H9 (cell line): ENCODE measurements at regions not wholly inside any gene's neighbourhood (a gene's known extent, or its start where the extent isn't known, plus 50 kb on each side); places are given as distances from the start of the nearest gene placed in this dataset.

Source experiments
- DNase-seq: peaks from one replicate; pipeline ENCODE4 v3.0.0-alpha.2; 2017
- H2AFZ ChIP-seq: one replicate; pipeline ENCODE4 v1.6.1; 2013; ENCODE audit warnings: mild to moderate bottlenecking, low read length, control low read depth, moderate library complexity
- H2AK5ac ChIP-seq: 2 replicates; pipeline ENCODE4 v1.6.1; 2013; ENCODE audit warnings: low read length, control low read depth, mixed read lengths; ENCODE audit not compliant: insufficient read length
- H2BK120ac ChIP-seq: one replicate; pipeline ENCODE4 v1.6.1; 2013; ENCODE audit warnings: low read depth, mild to moderate bottlenecking, low read length, control low read depth, inconsistent platforms; ENCODE audit not compliant: poor library complexity, severe bottlenecking
- H2BK12ac ChIP-seq: 2 replicates; pipeline ENCODE4 v1.6.1; 2013; ENCODE audit warnings: low read length, control low read depth, mixed read lengths, low read depth; ENCODE audit not compliant: insufficient read length
- H2BK15ac ChIP-seq: 2 replicates; pipeline ENCODE4 v1.6.1; 2013; ENCODE audit warnings: low read depth, low read length, control low read depth
- H2BK20ac ChIP-seq: one replicate; pipeline ENCODE4 v1.6.1; 2013; ENCODE audit warnings: low read depth, mild to moderate bottlenecking, low read length, control low read depth, inconsistent platforms; ENCODE audit not compliant: poor library complexity, severe bottlenecking
- H2BK5ac ChIP-seq: 2 replicates; pipeline ENCODE4 v1.6.1; 2013; ENCODE audit warnings: low read length, control low read depth, mixed read lengths; ENCODE audit not compliant: insufficient read length
- H3K14ac ChIP-seq: 2 replicates; pipeline ENCODE4 v1.6.1; 2013; ENCODE audit warnings: low read length, control low read depth; ENCODE audit not compliant: insufficient read depth
- H3K18ac ChIP-seq: 2 replicates; pipeline ENCODE4 v1.6.1; 2013; ENCODE audit warnings: low read depth, mild to moderate bottlenecking, mixed read lengths, low read length, control low read depth; ENCODE audit not compliant: insufficient read length
- H3K23ac ChIP-seq: 2 replicates; pipeline ENCODE4 v1.6.1; 2013; ENCODE audit warnings: low read length, control low read depth, mixed read lengths, low read depth; ENCODE audit not compliant: insufficient read length
- H3K23me2 ChIP-seq: 2 replicates; pipeline ENCODE4 v1.6.1; 2013; ENCODE audit warnings: low read depth, mild to moderate bottlenecking, mixed read lengths, low read length, control low read depth; ENCODE audit not compliant: insufficient read length, poor library complexity, severe bottlenecking
- H3K27ac ChIP-seq: 2 replicates; pipeline ENCODE4 v1.5.1; 2013; ENCODE audit warnings: low read length, control low read depth, mixed read lengths, low read depth; ENCODE audit not compliant: insufficient read length
- H3K27me3 ChIP-seq: 2 replicates; pipeline ENCODE4 v1.6.1; 2013; ENCODE audit warnings: low read length, control low read depth, inconsistent platforms; ENCODE audit not compliant: insufficient read depth
- H3K4ac ChIP-seq: 2 replicates; pipeline ENCODE4 v1.6.1; 2013; ENCODE audit warnings: low read depth, mild to moderate bottlenecking, control low read depth, inconsistent platforms, low read length, moderate library complexity
- H3K4me1 ChIP-seq: 2 replicates; pipeline ENCODE4 v1.6.1; 2013; ENCODE audit warnings: low read length, control low read depth, inconsistent platforms; ENCODE audit not compliant: insufficient read depth
- H3K4me2 ChIP-seq: 2 replicates; pipeline ENCODE4 v1.6.1; 2013; ENCODE audit warnings: low read length, control low read depth, mixed read lengths; ENCODE audit not compliant: insufficient read length, insufficient read depth
- H3K56ac ChIP-seq: 2 replicates; pipeline ENCODE4 v1.6.1; 2013; ENCODE audit warnings: low read depth, mild to moderate bottlenecking, mixed read lengths, low read length, control low read depth; ENCODE audit not compliant: insufficient read length
- H3K79me1 ChIP-seq: 2 replicates; pipeline ENCODE4 v1.6.1; 2013; ENCODE audit warnings: low read depth, mild to moderate bottlenecking, moderate library complexity, low read length, control low read depth, inconsistent platforms; ENCODE audit not compliant: insufficient read depth, poor library complexity, severe bottlenecking
- H3K79me2 ChIP-seq: 2 replicates; pipeline ENCODE4 v1.6.1; 2013; ENCODE audit warnings: low read length, control low read depth, inconsistent platforms; ENCODE audit not compliant: insufficient read depth
- H3K9ac ChIP-seq: 2 replicates; pipeline ENCODE4 v1.6.1; 2013; ENCODE audit warnings: low read length, control low read depth, mixed read lengths; ENCODE audit not compliant: insufficient read length; ENCODE audit errors: extremely low read depth
- H3K9me3 ChIP-seq: one replicate; pipeline ENCODE4 v1.6.1; 2013; ENCODE audit warnings: low read depth, low read length, inconsistent platforms; ENCODE audit not compliant: control insufficient read depth
- H3T11ph ChIP-seq: one replicate; pipeline ENCODE4 v1.6.1; 2013; ENCODE audit warnings: mild to moderate bottlenecking, low read length, control low read depth, inconsistent platforms
- H4K20me1 ChIP-seq: one replicate; pipeline ENCODE4 v1.6.1; 2013; ENCODE audit not compliant: control insufficient read depth, insufficient read length, insufficient read depth
- H4K5ac ChIP-seq: 2 replicates; pipeline ENCODE4 v1.6.1; 2013; ENCODE audit warnings: low read depth, mild to moderate bottlenecking, mixed read lengths, low read length, control low read depth; ENCODE audit not compliant: insufficient read length
- H4K8ac ChIP-seq: replicated peaks from 2 replicates; pipeline ENCODE4 v1.6.1; 2013; ENCODE audit warnings: low read length, control low read depth, mixed read lengths, low read depth; ENCODE audit not compliant: insufficient read length
- H4K91ac ChIP-seq: 2 replicates; pipeline ENCODE4 v1.6.1; 2013; ENCODE audit warnings: low read depth, mild to moderate bottlenecking, moderate library complexity, mixed read lengths, low read length, control low read depth; ENCODE audit not compliant: insufficient read length
- H3K27ac Mint-ChIP-seq, 3 experiments: 2 replicates in 2 of 3; 3 replicates in 1 of 3; pipeline ENCODE4 v1.8.0; 2020 to 2021; ENCODE audit warnings: mixed read lengths in 3 of 3, mild to moderate bottlenecking in 1 of 3, moderate library complexity in 1 of 3
- H3K27me3 Mint-ChIP-seq: 2 replicates; pipeline ENCODE4 v1.8.0; 2021; ENCODE audit warnings: low read depth, mild to moderate bottlenecking, moderate library complexity, mixed read lengths
- H3K36me3 Mint-ChIP-seq, 3 experiments: 2 replicates in 2 of 3; 3 replicates in 1 of 3; pipeline ENCODE4 v1.8.0; 2020 to 2021; ENCODE audit warnings: low read depth in 3 of 3, mixed read lengths in 3 of 3; ENCODE audit not compliant: insufficient read depth in 1 of 3
- H3K4me1 Mint-ChIP-seq, 2 experiments: 2 replicates each; pipeline ENCODE4 v1.8.0; 2020; ENCODE audit warnings: mixed read lengths in 2 of 2
- H3K4me3 Mint-ChIP-seq, 2 experiments: 2 replicates in 1 of 2; 3 replicates in 1 of 2; pipeline ENCODE4 v1.8.0; 2020 to 2021; ENCODE audit warnings: mild to moderate bottlenecking in 2 of 2, mixed read lengths in 2 of 2, moderate library complexity in 1 of 2
- H3K9me3 Mint-ChIP-seq, 2 experiments: 2 replicates in 1 of 2; 3 replicates in 1 of 2; pipeline ENCODE4 v1.8.0; 2020; ENCODE audit warnings: mild to moderate bottlenecking in 2 of 2, mixed read lengths in 2 of 2, moderate library complexity in 1 of 2
- TF ChIP-seq, protein P1 (sequence below): fragments of 200-600 bp; sonication (generic); conservative IDR thresholded peaks from 3 replicates; pipeline ENCODE4 v1.8.0; 2021; ENCODE audit warnings: antibody characterized with exemption, mild to moderate bottlenecking

DNA sequence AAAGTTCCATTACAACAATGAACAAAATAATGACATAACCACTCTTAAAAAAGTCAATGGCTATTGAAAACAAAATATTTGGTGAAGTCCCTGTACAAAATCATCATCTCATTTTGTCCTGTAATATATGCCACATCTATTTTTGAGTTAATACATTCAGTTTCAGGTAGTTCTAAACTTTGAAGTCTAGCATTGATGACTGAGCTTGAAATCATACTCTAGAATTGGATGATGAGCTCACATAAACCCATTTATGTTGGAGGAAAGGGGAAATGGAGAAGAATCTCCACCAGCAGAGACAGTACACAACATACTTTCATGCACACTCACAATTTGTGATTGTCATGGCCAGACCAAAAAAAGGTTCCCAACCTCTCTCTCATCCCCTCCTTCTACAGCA is 371.1 kb upstream of the NR3C2 start:
- Mint-ChIP-seq H3K36me3 (0 out of 7 replicates have a peak, but pooled peaks cover 0 to 4% (median 0%) of the 10 kb centered on the region in 3 experiments), H3K4me1 (peaks cover 0 to 2% of the 10 kb centered on the region in 2 experiments; a peak in 1 of 4 replicates), H3K4me3 (no peak overlapping the region), H3K27me3 (no peaks in the 10 kb centered on the region), H3K9me3 (peaks cover 6 to 10% of the 10 kb centered on the region in 2 experiments; a peak in 3 of 5 replicates), H3K27ac (no peak overlapping the region)
- H2BK120ac ChIP-seq: no peak overlapping the region
- no peaks in the 10 kb centered on the region for H3K9me3 ChIP-seq
- H2BK5ac ChIP-seq: no peak overlapping the region
- H2BK12ac ChIP-seq: no peak overlapping the region
- no peak overlapping the region for H2BK20ac ChIP-seq
- H4K91ac ChIP-seq: no peak overlapping the region
- H3K18ac ChIP-seq: no peak overlapping the region
- TF ChIP-seq, protein P1, sequence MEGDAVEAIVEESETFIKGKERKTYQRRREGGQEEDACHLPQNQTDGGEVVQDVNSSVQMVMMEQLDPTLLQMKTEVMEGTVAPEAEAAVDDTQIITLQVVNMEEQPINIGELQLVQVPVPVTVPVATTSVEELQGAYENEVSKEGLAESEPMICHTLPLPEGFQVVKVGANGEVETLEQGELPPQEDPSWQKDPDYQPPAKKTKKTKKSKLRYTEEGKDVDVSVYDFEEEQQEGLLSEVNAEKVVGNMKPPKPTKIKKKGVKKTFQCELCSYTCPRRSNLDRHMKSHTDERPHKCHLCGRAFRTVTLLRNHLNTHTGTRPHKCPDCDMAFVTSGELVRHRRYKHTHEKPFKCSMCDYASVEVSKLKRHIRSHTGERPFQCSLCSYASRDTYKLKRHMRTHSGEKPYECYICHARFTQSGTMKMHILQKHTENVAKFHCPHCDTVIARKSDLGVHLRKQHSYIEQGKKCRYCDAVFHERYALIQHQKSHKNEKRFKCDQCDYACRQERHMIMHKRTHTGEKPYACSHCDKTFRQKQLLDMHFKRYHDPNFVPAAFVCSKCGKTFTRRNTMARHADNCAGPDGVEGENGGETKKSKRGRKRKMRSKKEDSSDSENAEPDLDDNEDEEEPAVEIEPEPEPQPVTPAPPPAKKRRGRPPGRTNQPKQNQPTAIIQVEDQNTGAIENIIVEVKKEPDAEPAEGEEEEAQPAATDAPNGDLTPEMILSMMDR: no peak
- no peak overlapping the region for H3K14ac ChIP-seq
- H3K27ac ChIP-seq: no peak overlapping the region
- H3K4ac ChIP-seq: no peak overlapping the region
- no peak overlapping the region for H3T11ph ChIP-seq
- H3K27me3 ChIP-seq: no peaks in the 10 kb centered on the region
- H4K5ac ChIP-seq: no peak overlapping the region
- no peak overlapping the region for H2AFZ ChIP-seq
- H2BK15ac ChIP-seq: no peak overlapping the region
- no peak overlapping the region for H3K9ac ChIP-seq
- H4K20me1 ChIP-seq: no peaks in the 10 kb centered on the region
- no peaks in the 10 kb centered on the region for H3K79me1 ChIP-seq
- no peak overlapping the region for H3K56ac ChIP-seq
- H3K79me2 ChIP-seq: no peaks in the 10 kb centered on the region
- no peak overlapping the region for H4K8ac ChIP-seq
- no peaks in the 10 kb centered on the region for H3K4me1 ChIP-seq
- no peak for DNase-seq
- H3K23me2 ChIP-seq: no peaks in the 10 kb centered on the region
- no peak overlapping the region for H2AK5ac ChIP-seq
- no peak overlapping the region for H3K23ac ChIP-seq
- H3K4me2 ChIP-seq: no peak overlapping the region
